Activated B cell treated with CpG ODN at 0.5 μM for 24 hours (primary cell): ENCODE measurements at regions not wholly inside any gene's neighbourhood (a gene's known extent, or its start where the extent isn't known, plus 50 kb on each side); places are given as distances from the start of the nearest gene placed in this dataset.

Experiments
- ATAC-seq: fragments of 200-7000 bp; cut with Tn5 transposase; one replicate; pipeline ENCODE4 v1.10.0; 2021; ENCODE audit warnings: low read depth, mild to moderate bottlenecking, moderate library complexity
- CTCF ChIA-PET: fragments of 350-600 bp; sonication (Branson Sonifier 250); formaldehyde crosslinking; loops from one replicate; lab custom pipeline; 2021; ENCODE audit warnings: antibody characterized with exemption; lab: Charles Lee
- POLR2A ChIA-PET: fragments of 350-600 bp; sonication (Branson Sonifier 250); formaldehyde crosslinking; loops from one replicate; lab custom pipeline; 2021; ENCODE audit warnings: antibody characterized with exemption; lab: Charles Lee
- DNase-seq: peaks from one replicate; pipeline ENCODE4 v3.0.0; 2022
- H3K27ac Mint-ChIP-seq: one replicate; pipeline ENCODE4 v1.8.0; 2020; ENCODE audit warnings: mixed read lengths
- H3K27me3 Mint-ChIP-seq: one replicate; pipeline ENCODE4 v1.8.0; 2021; ENCODE audit warnings: mixed read lengths
- H3K36me3 Mint-ChIP-seq: one replicate; pipeline ENCODE4 v1.8.0; 2021; ENCODE audit warnings: low read depth, mixed read lengths
- H3K4me1 Mint-ChIP-seq: one replicate; pipeline ENCODE4 v1.8.0; 2021; ENCODE audit warnings: mixed read lengths
- H3K4me3 Mint-ChIP-seq: one replicate; pipeline ENCODE4 v1.8.0; 2020; ENCODE audit warnings: mild to moderate bottlenecking, mixed read lengths
- H3K9me3 Mint-ChIP-seq: one replicate; pipeline ENCODE4 v1.8.0; 2020; ENCODE audit warnings: mixed read lengths
- intact Hi-C: fragments of 100-400 bp; cut with micrococcal nuclease; formaldehyde crosslinking; loops from one replicate; pipeline ENCODE4 v1.15.1; 2024
- TF ChIP-seq, protein P1 (sequence below): fragments of 200-600 bp; IDR thresholded peaks from one replicate; pipeline ENCODE4 v1.8.0; 2022; ENCODE audit warnings: antibody characterized with exemption, mild to moderate bottlenecking

DNA sequence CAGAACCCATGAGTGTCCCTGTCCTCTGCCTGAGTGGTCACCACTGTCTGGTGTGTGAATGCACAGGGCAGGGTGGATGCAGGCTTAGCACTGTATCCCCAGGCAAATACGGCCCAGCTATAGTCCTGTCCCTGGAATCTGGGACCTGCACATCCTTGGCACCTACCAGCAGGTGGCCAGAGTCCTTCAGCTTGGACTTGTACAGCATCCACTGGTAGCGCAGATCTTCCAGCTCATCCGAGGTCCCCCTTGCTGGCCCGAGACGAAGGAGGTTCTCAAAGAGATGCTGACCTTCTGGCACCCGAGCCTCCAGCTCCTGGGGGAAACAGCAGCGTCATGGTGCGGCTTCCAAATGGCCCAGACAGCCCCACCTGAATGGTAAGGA, 83.4 kb downstream of the SYNE3 start:
- Mint-ChIP-seq H3K36me3 (peaks cover 95% of the 10 kb centered on the region), H3K27ac (no peak overlapping the region), H3K27me3 (no peaks in the 10 kb centered on the region), H3K9me3 (peaks cover 3% of the 10 kb centered on the region), H3K4me3 (no peak overlapping the region), H3K4me1 (peaks cover 14% of the 10 kb centered on the region)
- TF ChIP-seq, protein P1, sequence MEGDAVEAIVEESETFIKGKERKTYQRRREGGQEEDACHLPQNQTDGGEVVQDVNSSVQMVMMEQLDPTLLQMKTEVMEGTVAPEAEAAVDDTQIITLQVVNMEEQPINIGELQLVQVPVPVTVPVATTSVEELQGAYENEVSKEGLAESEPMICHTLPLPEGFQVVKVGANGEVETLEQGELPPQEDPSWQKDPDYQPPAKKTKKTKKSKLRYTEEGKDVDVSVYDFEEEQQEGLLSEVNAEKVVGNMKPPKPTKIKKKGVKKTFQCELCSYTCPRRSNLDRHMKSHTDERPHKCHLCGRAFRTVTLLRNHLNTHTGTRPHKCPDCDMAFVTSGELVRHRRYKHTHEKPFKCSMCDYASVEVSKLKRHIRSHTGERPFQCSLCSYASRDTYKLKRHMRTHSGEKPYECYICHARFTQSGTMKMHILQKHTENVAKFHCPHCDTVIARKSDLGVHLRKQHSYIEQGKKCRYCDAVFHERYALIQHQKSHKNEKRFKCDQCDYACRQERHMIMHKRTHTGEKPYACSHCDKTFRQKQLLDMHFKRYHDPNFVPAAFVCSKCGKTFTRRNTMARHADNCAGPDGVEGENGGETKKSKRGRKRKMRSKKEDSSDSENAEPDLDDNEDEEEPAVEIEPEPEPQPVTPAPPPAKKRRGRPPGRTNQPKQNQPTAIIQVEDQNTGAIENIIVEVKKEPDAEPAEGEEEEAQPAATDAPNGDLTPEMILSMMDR = no peak
- intact Hi-C loops = loop anchor here (5.0 to 10.0 kb wide), 2 partner anchors 308 to 746 kb away; no protein-coding TSS in a partner anchor
- ATAC-seq (no peak), DNase-seq (no peak)
- ChIA-PET POLR2A (interaction anchor here (0.5 kb wide), 1 partner anchor 83 kb away, joined by 3 read pairs; no protein-coding TSS in a partner anchor), CTCF (interaction anchor here (1.1 kb wide), 1 partner anchor 9 kb away, joined by 5 read pairs; no protein-coding TSS in a partner anchor)

DNA sequence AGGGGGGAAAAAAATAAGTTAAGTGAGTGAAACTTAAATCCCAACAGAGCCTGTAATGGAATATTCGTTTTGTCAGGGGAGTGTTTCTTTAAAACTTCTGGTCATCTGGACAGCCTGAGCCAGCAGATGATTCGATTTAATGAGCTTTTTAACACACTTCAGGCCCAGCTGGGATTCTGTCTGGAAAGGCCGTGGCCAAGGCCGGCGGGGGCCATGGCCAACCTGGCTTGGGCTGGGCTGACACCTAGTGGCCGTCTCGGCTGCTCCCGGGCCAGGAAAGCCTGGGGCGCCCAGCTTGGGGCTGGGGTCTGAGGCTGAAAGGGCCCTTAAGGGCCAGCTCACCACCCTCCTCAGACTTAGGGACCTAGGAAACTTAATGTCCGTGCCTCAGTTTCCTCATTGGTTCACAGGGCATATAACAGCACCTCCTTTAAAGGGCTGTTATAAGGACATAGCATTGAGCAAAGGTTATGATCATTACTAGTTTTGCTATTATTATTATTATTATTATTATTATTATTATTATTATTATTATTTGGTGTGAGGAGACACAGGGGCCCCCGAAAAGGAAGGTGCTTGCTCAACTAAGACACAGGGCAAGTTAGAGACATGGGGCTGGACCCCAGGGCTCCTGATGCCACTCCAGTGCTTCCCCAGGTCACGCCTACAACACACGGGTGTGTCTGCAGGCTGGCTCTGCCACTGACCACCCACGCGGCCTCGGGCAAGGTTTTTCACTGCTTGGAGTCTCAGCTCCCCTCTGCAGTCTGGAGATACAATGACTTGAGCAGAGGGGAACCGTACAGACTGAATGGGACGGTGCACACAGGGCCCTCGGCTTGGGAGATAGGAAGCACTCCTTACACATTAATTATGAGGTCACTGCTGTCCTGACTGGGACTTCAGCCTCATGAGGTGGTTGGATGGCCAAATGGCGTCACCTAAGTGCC, 84.0 kb downstream of the SYNE3 start:
- POLR2A ChIA-PET = interaction anchor here (0.5 kb wide), 1 partner anchor 83 kb away, joined by 3 read pairs; no protein-coding TSS in a partner anchor
- no peak overlapping the region for H3K27ac Mint-ChIP-seq
- intact Hi-C loops = loop anchor here (5.0 to 10.0 kb wide), 2 partner anchors 308 to 745 kb away; no protein-coding TSS in a partner anchor
- H3K4me1 Mint-ChIP-seq = peaks cover 9% of the 10 kb centered on the region
- no peak overlapping the region for H3K4me3 Mint-ChIP-seq
- TF ChIP-seq, protein P1 = no peak
- peaks cover 3% of the 10 kb centered on the region for H3K9me3 Mint-ChIP-seq
- CTCF ChIA-PET = interaction anchor here (1.1 kb wide), 2 partner anchors 10 to 13 kb away, joined by 3 to 5 read pairs; no protein-coding TSS in a partner anchor
- no peaks in the 10 kb centered on the region for H3K27me3 Mint-ChIP-seq
- peaks cover 97% of the 10 kb centered on the region for H3K36me3 Mint-ChIP-seq
- no peak for DNase-seq
- ATAC-seq = no peak

DNA sequence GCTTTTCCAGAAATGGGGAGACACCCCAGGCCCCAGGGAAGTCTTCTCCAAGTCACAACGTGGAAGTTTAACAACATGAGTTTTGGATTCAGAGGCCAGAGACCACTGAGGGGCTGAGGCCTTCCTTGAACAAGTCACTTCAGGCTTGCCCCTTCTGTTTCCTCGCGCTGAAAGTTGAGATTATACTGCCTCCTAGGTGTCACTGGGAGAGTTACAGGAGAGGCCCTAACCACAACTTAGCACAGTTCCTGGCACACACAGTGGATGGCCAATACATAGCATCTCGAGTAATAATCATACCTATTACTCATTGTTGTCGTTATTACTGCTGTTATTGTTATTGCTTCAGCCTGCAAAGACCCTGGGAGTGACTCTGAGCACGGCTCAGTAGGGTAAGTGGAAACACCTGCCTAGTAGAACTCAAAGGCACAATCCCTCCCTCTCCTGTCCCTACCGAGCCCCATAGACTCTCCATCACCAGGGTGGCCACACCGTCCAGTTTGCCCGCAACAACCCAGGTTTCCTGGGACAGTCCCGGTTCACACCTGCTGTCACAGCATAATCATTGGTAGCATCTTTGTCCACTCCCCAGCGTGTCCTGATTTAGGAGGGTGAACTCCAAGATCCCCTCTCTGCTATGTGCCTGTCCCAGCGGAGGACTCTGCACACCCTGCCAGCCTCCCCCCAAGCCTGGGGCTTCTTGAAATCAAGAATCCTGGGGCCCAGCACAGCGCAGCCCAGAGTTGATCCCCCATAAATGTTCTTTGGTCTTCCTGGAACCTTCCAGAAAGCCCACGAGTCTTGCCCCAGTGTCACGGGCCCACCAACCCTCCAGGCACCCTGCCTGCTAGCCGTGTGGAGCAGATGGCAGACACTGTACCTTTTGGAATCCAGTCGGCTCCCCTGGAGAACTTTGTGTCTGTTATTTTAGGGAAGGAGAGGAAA, 85.0 kb downstream of the SYNE3 start:
- peaks cover 3% of the 10 kb centered on the region for H3K4me1 Mint-ChIP-seq
- H3K4me3 Mint-ChIP-seq = no peak overlapping the region
- H3K27me3 Mint-ChIP-seq = no peaks in the 10 kb centered on the region
- ATAC-seq = peak; percentile 65
- no peak for DNase-seq
- intact Hi-C loops = loop anchor here (5.0 to 10.0 kb wide), 2 partner anchors 307 to 744 kb away; no protein-coding TSS in a partner anchor
- CTCF ChIA-PET = interaction anchor here (1.0 to 1.1 kb wide), 2 partner anchors 11 to 14 kb away, joined by 3 read pairs; no protein-coding TSS in a partner anchor
- H3K36me3 Mint-ChIP-seq = peaks cover 89% of the 10 kb centered on the region
- H3K9me3 Mint-ChIP-seq = peaks cover 3% of the 10 kb centered on the region
- POLR2A ChIA-PET = interaction anchor here (0.8 kb wide), 1 partner anchor 81 kb away, joined by 4 read pairs; no protein-coding TSS in a partner anchor
- no peak overlapping the region for H3K27ac Mint-ChIP-seq
- TF ChIP-seq, protein P1 = no peak

- POLR2A ChIA-PET = no interaction called here
- DNase-seq (no peak), ATAC-seq (no peak)
- Mint-ChIP-seq H3K27me3 (no peaks in the 10 kb centered on the region), H3K4me1 (peaks cover 3% of the 10 kb centered on the region), H3K9me3 (no peaks in the 10 kb centered on the region), H3K27ac (no peak overlapping the region), H3K36me3 (peaks cover 84% of the 10 kb centered on the region), H3K4me3 (no peak overlapping the region)
- CTCF ChIA-PET = interaction anchor here (1.6 to 4.2 kb wide), 4 partner anchors 14 to 132 kb away, joined by 6 to 36 read pairs (median 6); partner anchors contain the start of gene GLRX5
- intact Hi-C loops = loop anchor here (10.0 kb wide), 1 partner anchor 114 kb away; the partner anchor contains the start of gene CLMN
- TF ChIP-seq, protein P1 = no peak
These were observed 87.9 kb downstream of the SYNE3 start for GRCh38 chr14:95428557-95428956.
